ENCODE measurements at regions not wholly inside any gene's neighbourhood (a gene's known extent, or its start where the extent isn't known, plus 50 kb on each side); places are given as distances from the start of the nearest gene placed in this dataset.
"Not testable (repeated sequence)": the region's sequence is repeated elsewhere in the genome, so short reads cannot be mapped to it uniquely, and the experiment has no call there.

- DNase-seq (ENCODE audit: low read depth), result no peak
These were observed 276.5 kb upstream of the XYLT1 start for GRCh38 chr16:17747081-17747756.

DNA sequence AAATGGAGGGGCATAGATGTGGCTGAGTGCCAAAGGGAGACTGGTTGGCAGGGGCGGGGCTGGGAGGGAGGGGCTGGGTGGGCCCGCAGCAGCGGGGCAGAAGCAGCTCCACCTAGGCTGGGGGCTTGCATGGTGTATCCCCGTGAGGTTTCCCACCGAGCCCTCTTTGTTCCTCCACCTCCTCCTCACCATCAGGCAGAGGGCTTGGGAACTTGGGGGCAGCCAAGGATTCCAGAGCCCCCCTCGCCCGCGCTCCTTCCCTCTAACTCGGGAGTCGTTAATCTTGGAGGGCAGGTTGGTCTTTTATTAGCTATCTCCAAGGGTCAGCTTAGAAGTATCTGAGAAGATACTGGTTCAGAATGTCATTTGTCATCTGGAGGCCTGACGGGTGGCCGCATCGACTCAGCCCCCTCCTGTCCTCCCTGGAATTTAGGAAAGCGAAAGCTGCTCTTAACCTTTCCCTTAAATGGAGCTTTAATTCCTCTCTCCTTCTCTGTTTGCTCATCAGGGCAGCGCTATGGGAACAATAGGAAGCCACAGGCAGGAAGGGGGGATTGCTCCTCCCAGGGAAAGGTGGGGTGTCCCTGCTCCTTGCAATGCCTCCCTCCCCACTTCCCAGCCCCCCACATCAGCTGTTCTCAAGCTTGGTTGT is 274.3 kb upstream of the XYLT1 start:
- no peak for DNase-seq (ENCODE audit: low read depth)

DNA sequence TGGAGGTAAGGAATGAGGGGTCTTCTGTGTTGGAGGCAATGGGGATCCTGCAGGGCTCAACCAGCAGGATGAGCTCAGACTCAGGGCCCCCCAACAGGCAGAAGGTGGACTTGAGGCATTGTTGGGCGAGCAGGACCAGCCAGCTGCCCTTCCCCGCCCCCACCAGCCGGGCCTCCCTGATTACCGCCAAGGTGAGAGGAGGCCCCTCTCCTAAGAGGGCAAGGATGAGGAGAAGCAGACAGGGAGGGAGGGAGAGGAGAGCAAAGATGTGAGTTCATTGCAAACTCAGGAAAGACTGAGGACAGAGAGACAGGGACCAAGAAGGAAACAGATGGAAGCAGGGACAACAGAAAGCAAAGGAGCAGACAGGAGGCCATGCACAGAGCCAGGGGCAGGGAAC is 272.8 kb upstream of the XYLT1 start:
- DNase-seq (ENCODE audit: low read depth), result no peak

DNA sequence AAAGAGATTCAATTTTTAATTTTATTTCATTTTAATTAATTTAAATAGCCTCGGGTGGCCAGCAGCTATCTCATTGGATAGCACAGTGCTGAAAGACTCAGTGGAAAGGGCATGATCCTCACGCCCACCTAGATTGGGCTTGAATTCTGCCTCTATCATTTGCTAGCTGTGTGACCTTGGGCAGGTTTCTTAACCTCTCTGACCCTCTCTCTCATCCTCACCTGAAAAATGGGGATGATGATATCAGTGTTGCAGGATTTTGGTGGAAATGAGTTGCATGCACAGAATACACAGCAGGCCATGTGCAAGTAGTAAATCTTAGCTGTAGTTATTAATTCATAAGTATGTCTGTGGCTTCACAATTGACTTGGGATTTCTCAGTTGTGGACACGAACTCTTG is 272.4 kb upstream of the XYLT1 start:
- no peak for DNase-seq (ENCODE audit: low read depth)

GRCh38 chr16:17735099-17735498 is 264.3 kb upstream of the XYLT1 start:
- not testable (repeated sequence) for DNase-seq (ENCODE audit: low read depth)

DNA sequence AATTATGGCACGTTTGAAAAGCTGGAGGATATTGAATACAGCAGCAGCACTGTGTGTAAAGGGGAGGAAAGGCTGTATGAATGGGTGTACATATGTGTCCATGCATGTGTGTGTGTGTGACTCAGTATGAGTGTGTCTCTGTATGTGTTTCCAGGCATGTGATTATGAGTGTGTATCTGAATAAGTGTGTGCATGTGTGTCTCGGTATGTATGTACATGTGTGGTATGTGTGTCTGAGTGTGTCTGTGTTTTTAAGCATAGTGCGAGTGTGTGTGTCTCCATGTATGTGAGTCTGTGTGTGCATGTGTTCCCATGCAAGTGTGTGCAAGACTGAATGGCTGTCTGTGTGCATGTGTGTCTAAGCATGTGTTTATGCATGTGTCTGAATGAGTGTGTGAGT is 259.1 kb upstream of the XYLT1 start:
- no peak for DNase-seq (ENCODE audit: low read depth)

- no peak for DNase-seq (ENCODE audit: low read depth)
These were observed 257.4 kb upstream of the XYLT1 start for GRCh38 chr16:17728196-17728595.

DNA sequence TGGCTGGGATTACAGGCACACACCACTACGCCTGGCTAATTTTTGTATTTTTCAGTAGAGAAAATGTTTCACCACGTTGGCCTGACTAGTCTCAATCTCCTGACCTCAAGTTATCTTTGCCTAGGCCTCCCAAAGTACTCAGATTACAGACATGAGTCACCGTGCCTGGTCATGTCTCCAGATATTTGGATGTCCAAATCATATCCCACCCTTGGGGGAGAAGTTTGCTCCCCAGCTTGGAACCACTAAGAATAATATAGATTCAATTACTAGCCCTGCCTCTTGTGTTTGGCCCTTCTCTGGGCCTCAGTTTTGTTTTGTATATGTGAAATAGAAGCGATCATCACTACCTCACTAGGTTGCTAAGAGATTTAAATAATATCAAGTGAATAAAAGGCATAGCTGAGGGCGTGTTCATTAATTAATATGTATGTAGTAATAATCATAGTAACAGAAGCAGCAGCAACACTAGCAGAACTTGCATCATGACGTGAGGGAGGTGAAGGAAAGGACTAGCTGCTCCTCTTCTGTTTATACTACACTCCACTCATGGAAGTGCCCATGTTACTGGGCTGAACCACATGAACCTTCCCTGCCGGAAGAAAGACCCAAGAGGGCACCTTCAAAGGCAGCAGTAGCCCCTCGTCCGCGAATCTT is 253.6 kb upstream of the XYLT1 start:
- DNase-seq (ENCODE audit: low read depth), result peak; percentile 1

DNA sequence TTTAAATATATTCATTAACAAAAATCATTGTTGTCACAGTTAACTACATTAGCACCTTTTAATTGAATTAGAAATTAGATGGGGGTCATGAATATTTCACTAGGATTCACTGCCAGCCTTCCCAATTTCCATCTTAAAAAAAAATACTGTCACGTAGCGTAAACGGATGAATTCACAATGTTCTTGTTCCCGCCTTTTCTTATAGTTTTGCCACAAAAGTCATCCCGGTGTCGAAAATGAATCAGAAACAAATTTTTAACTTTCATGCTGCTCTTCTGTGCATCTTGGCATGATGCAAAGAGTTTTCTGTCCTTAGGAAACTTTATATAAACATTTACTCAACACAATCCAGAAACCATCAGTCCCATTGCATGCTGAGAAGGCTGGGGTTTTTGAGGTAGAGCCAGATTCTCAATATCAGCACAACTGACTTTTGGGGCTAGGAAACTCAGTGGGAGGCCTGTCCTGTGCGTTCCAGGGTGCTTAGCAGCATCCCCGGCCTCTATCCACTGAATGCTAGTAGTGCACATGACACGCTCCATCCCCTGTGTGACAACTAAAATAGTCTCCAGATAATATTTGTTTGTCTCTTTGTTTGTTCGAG is 252.9 kb upstream of the XYLT1 start:
- no peak for DNase-seq (ENCODE audit: low read depth)

DNA sequence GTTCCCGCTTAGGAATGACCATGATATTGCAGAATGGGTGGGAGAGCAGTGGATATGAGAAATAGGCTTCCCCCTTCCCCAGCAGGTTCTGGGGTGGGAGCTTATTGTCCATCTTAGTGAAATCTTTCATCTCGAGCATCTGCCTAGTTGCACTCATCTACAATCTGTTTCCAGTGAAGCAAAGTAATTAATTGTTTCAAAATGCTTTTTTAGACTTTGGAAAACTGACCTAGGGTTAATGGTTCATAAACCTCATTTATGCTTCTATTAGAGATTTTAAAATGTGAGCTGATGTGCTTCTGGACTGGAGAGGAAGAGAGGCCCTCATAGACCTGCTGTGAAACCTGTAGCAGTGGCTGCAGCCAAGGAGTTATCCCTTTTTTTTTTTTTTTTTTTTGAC is 247.7 kb upstream of the XYLT1 start:
- DNase-seq (ENCODE audit: low read depth), result no peak

DNA sequence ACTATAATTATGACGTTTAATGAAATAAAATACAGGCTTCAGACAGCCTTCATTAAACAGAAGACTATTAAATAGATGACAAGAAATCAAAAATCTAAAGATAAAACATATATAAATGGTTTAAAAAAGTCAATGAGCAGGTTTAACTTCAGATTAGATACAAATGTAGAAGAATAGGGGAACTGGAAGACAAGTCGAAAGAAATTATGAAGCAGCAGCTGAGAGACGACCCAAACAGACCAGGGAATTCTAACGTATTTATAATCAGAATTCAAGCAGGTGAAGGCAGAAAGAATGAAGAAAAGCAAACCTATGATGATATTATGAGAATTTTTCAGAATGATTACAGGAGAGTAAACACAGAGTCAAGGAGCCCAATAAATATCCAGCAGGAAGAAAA is 235.1 kb upstream of the XYLT1 start:
- DNase-seq (ENCODE audit: low read depth), result no peak

GRCh38 chr16:17696616-17697015 is 225.9 kb upstream of the XYLT1 start:
- no peak for DNase-seq (ENCODE audit: low read depth)

DNA sequence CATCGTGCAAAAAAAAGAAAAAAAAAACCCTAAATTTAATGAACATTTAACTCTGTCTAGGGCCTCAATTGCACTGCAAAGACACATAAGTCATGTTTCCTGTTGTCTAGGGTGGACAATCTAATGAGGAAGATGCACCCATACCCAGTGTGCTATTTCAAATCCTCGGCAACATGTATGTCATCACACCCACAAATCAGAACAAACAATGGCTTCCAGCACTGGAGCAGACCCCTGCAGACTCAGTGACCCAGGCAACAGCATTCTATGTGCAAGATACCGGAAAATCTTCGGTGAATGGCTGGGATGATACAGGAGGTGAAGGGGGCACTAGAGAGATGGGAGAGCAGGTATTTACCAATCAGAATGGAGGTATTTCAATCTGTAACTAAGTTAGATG is 221.7 kb upstream of the XYLT1 start:
- DNase-seq (ENCODE audit: low read depth), result no peak

DNA sequence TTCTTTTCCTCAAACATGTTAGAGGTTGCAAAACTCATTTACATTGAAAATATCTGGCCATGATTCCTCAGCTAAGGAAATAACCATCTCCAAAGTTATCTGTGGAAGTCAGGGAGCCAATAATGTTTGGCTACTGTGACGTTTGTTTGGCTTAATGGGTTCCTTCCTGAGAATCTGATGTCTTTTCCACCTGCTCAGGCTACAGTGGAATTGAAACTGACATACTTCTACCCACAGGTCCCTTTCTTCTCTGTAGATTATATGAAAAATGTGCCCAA is 221.1 kb upstream of the XYLT1 start:
- DNase-seq (ENCODE audit: low read depth), result no peak

DNA sequence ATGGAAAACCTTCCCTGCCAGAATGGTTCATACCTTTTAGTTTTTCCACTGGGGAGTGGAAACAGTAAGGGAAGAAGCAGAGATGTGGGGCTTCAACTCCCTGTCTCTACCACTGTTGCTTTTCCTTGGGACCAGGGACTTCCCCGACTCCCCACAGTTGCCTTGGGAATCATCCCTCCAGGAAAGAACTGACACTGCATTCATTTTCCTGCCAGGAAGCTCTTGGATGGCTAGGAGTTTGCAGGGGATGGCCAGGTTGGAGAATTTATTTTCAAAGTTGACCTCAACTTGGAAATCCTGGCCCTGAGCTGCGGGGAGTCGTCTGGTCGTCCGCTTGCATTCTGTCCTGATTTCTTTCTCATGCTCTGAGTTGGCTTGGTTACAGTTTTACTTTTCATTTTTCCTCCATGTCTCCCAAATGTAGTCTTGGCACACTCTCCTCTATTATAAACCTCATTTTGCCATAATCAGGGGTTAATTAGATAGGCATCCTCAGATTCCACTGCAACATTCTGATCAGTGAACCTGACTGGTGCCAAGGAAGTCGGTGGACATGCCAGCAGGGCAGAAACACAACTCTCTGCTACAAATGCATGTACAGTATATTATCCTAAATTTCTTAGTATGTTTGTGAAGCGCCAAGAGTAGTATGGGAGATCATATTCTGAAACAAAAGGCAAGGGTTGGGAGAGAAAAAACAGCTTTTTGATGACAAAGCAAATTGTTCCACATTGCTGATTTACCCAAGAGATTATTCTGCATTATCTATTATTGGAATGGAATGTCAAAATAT is 220.5 kb upstream of the XYLT1 start:
- no peak for DNase-seq (ENCODE audit: low read depth)

- no peak for DNase-seq (ENCODE audit: low read depth)
These were observed 214.7 kb upstream of the XYLT1 start for GRCh38 chr16:17685447-17685846.

GRCh38 chr16:17683281-17683680 is 212.5 kb upstream of the XYLT1 start:
- DNase-seq (ENCODE audit: low read depth), result no peak

GRCh38 chr16:17676171-17676570 is 205.4 kb upstream of the XYLT1 start:
- DNase-seq (ENCODE audit: low read depth), result no peak

GRCh38 chr16:17668386-17668785 is 197.6 kb upstream of the XYLT1 start:
- DNase-seq (ENCODE audit: low read depth), result no peak

- no peak for DNase-seq (ENCODE audit: low read depth)
These were observed 195.5 kb upstream of the XYLT1 start for GRCh38 chr16:17666293-17666692.

GRCh38 chr16:17658881-17659280 is 188.1 kb upstream of the XYLT1 start:
- DNase-seq (ENCODE audit: low read depth), result no peak

- DNase-seq (ENCODE audit: low read depth), result no peak
These were observed 186.3 kb upstream of the XYLT1 start for GRCh38 chr16:17657045-17657444.

- no peak for DNase-seq (ENCODE audit: low read depth)
These were observed 183.8 kb upstream of the XYLT1 start for GRCh38 chr16:17654571-17654970.
